ENCODE measurements at regions not wholly inside any gene's neighbourhood (a gene's known extent, or its start where the extent isn't known, plus 50 kb on each side); places are given as distances from the start of the nearest gene placed in this dataset.

DNA sequence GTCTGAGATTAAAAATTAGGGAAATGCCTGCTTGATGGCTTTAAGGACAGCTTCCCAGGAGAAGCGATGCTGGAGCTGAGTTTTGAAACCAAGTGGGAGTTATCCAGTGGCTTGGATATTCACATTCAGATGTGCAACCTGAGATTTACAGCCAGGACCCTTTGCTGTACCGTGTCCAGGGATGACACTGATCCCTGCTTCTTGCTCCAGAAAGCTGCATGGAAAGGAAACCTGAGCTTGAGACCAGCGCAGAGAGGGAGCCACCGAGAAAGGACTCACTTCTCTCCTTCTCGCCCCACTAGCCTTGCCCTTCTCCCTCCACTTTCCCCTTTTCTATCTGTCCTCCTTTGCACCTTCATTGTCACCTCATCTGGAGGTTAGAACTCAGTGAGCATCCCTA is 254.5 kb upstream of the PPARGC1A start:
- Histone ChIP-seq H2AFZ (ENCODE audit: insufficient read depth, low read depth, low read length, poor library complexity, severe bottlenecking) (no peak overlapping the region), H3K27ac (ENCODE audit: low read depth in 1 of 2, low read length in 2 of 2) (no peak overlapping the region), H3K9me3 (replicated peaks in 1 of 2; ENCODE audit: control insufficient read depth in 1 of 2, insufficient read depth in 1 of 2, low read length in 2 of 2) (peaks cover 0 to 3% of the 10 kb centered on the region in 2 donors), H3K4me2 (replicated peaks; ENCODE audit: extremely low read depth, low read length, poor library complexity, severe bottlenecking) (no peak overlapping the region), H3K36me3 (replicated peaks in 1 of 2; ENCODE audit: control insufficient read depth in 1 of 2, insufficient read depth in 2 of 2, low read length in 2 of 2) (no peaks in the 10 kb centered on the region), H3K27me3 (ENCODE audit: control insufficient read depth in 2 of 2, insufficient read depth in 2 of 2, low read length in 2 of 2) (no peaks in the 10 kb centered on the region), H4K20me1 (ENCODE audit: insufficient read depth, low read length) (no peaks in the 10 kb centered on the region), H3K9ac (ENCODE audit: insufficient read depth, low read length, poor library complexity, severe bottlenecking) (no peak overlapping the region), H3K79me2 (ENCODE audit: insufficient read depth, low read length) (no peaks in the 10 kb centered on the region), H3K4me3 (replicated peaks in 1 of 3; ENCODE audit: low read depth in 2 of 3, low read length in 3 of 3) (no peak overlapping the region), H3K4me1 (ENCODE audit: control insufficient read depth in 1 of 2, insufficient read depth in 2 of 2, low read length in 2 of 2) (no peaks in the 10 kb centered on the region)
- intact Hi-C loops (cut with micrococcal nuclease): no loop called here
- Mint-ChIP-seq H3K4me3 (no peak overlapping the region), H3K27me3 (ENCODE audit: low read depth in 3 of 3) (peaks cover 0 to 3% (median 0%) of the 10 kb centered on the region in 3 donors), H3K36me3 (no peaks in the 10 kb centered on the region), H3K27ac (no peak overlapping the region), H3K4me1 (no peaks in the 10 kb centered on the region), H3K9me3 (peaks cover 0 to 7% (median 2%) of the 10 kb centered on the region in 7 donors)
- TF ChIP-seq, protein P1, sequence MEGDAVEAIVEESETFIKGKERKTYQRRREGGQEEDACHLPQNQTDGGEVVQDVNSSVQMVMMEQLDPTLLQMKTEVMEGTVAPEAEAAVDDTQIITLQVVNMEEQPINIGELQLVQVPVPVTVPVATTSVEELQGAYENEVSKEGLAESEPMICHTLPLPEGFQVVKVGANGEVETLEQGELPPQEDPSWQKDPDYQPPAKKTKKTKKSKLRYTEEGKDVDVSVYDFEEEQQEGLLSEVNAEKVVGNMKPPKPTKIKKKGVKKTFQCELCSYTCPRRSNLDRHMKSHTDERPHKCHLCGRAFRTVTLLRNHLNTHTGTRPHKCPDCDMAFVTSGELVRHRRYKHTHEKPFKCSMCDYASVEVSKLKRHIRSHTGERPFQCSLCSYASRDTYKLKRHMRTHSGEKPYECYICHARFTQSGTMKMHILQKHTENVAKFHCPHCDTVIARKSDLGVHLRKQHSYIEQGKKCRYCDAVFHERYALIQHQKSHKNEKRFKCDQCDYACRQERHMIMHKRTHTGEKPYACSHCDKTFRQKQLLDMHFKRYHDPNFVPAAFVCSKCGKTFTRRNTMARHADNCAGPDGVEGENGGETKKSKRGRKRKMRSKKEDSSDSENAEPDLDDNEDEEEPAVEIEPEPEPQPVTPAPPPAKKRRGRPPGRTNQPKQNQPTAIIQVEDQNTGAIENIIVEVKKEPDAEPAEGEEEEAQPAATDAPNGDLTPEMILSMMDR (IDR thresholded peaks at IDR 0.05): no peak
- no peak for DNase-seq
- 64% methylated on average over 3 of the region's 5 CpGs for WGBS (ENCODE audit: insufficient coverage)

DNA sequence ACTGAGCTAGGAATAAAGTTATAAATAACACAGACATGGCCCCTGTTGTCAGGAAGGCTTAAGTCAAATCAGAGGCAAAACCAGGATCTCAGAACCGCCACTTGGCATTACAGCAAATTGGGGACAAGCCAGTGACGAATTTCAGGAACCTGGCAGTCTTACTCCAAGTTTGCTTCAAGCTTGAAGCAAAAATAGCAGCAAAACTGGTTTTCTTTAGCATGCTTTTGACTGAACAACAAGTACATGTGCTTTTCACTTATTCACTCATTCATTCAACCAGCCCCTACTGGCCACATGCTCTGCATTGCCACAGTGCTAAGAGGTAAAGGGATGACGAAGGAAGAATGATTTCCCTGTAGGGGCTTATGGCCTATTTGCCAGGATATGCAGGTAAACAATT is 253.9 kb upstream of the PPARGC1A start:
- H2AFZ ChIP-seq (ENCODE audit: insufficient read depth, low read depth, low read length, poor library complexity, severe bottlenecking): no peak overlapping the region
- H3K79me2 ChIP-seq (ENCODE audit: insufficient read depth, low read length): no peaks in the 10 kb centered on the region
- TF ChIP-seq, protein P1 (IDR thresholded peaks at IDR 0.05): no peak
- peaks cover 0 to 3% of the 10 kb centered on the region in 2 donors for H3K9me3 ChIP-seq (replicated peaks in 1 of 2; ENCODE audit: control insufficient read depth in 1 of 2, insufficient read depth in 1 of 2, low read length in 2 of 2)
- no peaks in the 10 kb centered on the region for H3K4me1 ChIP-seq (ENCODE audit: control insufficient read depth in 1 of 2, insufficient read depth in 2 of 2, low read length in 2 of 2)
- H4K20me1 ChIP-seq (ENCODE audit: insufficient read depth, low read length): no peaks in the 10 kb centered on the region
- Mint-ChIP-seq H3K4me1 (no peaks in the 10 kb centered on the region), H3K36me3 (no peaks in the 10 kb centered on the region), H3K27me3 (ENCODE audit: low read depth in 3 of 3) (peaks cover 0 to 3% (median 0%) of the 10 kb centered on the region in 3 donors), H3K4me3 (no peak overlapping the region), H3K9me3 (peaks cover 0 to 7% (median 2%) of the 10 kb centered on the region in 7 donors), H3K27ac (no peak overlapping the region)
- H3K4me3 ChIP-seq (replicated peaks in 1 of 3; ENCODE audit: low read depth in 2 of 3, low read length in 3 of 3): no peak overlapping the region
- intact Hi-C loops (cut with micrococcal nuclease): no loop called here
- H3K27ac ChIP-seq (ENCODE audit: low read depth in 1 of 2, low read length in 2 of 2): no peak overlapping the region
- H3K9ac ChIP-seq (ENCODE audit: insufficient read depth, low read length, poor library complexity, severe bottlenecking): no peak overlapping the region
- 63% methylated on average over 2 of the region's 3 CpGs for WGBS (ENCODE audit: insufficient coverage)
- H3K4me2 ChIP-seq (replicated peaks; ENCODE audit: extremely low read depth, low read length, poor library complexity, severe bottlenecking): no peak overlapping the region
- no peaks in the 10 kb centered on the region for H3K36me3 ChIP-seq (replicated peaks in 1 of 2; ENCODE audit: control insufficient read depth in 1 of 2, insufficient read depth in 2 of 2, low read length in 2 of 2)
- no peak for DNase-seq
- no peaks in the 10 kb centered on the region for H3K27me3 ChIP-seq (ENCODE audit: control insufficient read depth in 2 of 2, insufficient read depth in 2 of 2, low read length in 2 of 2)

All from CD14-positive monocyte (primary cell).